H1 (cell line): ENCODE measurements at regions not wholly inside any gene's neighbourhood (a gene's known extent, or its start where the extent isn't known, plus 50 kb on each side); places are given as distances from the start of the nearest gene placed in this dataset.

ENCODE experiments used
- CTCF ChIA-PET: fragments of 300-600 bp; sonication (Branson Sonifier 250); formaldehyde crosslinking; loops from one replicate; lab custom pipeline; 2021; ENCODE audit not compliant: partially characterized antibody; lab: Charles Lee
- POLR2A ChIA-PET: fragments of 300-600 bp; sonication (Branson Sonifier 250); formaldehyde crosslinking; loops from one replicate; lab custom pipeline; 2021; ENCODE audit warnings: inconsistent platforms; ENCODE audit not compliant: partially characterized antibody; lab: Charles Lee
- DNase-seq, 2 experiments: peaks; one replicate each; pipeline versions ENCODE4 v3.0.0 to v3.0.0-alpha.2; 2010 to 2022; ENCODE audit warnings: low spot score in 2 of 2, low read depth in 1 of 2, mixed read lengths in 1 of 2
- FAIRE-seq: peaks from 2 replicates; lab custom pipeline; 2011; peaks lifted over from hg19 to GRCh38; lab: Jason Lieb, UNC
- H2AFZ ChIP-seq: 2 replicates; pipeline ENCODE4 v1.8.1; 2012; ENCODE audit warnings: low read length, inconsistent platforms
- H2AK5ac ChIP-seq: 2 replicates; pipeline ENCODE4 v1.6.1; 2013; ENCODE audit warnings: low read depth, low read length
- H2BK120ac ChIP-seq: replicated peaks from 2 replicates; pipeline ENCODE3; 2013; ENCODE audit warnings: low read depth, low read length, inconsistent platforms
- H2BK12ac ChIP-seq: 2 replicates; pipeline ENCODE4 v1.6.1; 2013; ENCODE audit warnings: low read depth, low read length
- H2BK15ac ChIP-seq: 2 replicates; pipeline ENCODE4 v1.6.1; 2013; ENCODE audit warnings: low read length
- H2BK20ac ChIP-seq: 2 replicates; pipeline ENCODE4 v1.6.1; 2013; ENCODE audit warnings: low read length
- H2BK5ac ChIP-seq: 2 replicates; pipeline ENCODE4 v1.6.1; 2013; ENCODE audit warnings: low read depth, low read length
- H3K14ac ChIP-seq: 2 replicates; pipeline ENCODE4 v1.6.1; 2013; ENCODE audit warnings: inconsistent platforms; ENCODE audit not compliant: insufficient read length
- H3K18ac ChIP-seq: 2 replicates; pipeline ENCODE4 v1.6.1; 2013; ENCODE audit warnings: low read length; ENCODE audit errors: extremely low read depth
- H3K23ac ChIP-seq: 2 replicates; pipeline ENCODE4 v1.6.1; 2013; ENCODE audit warnings: inconsistent platforms; ENCODE audit not compliant: insufficient read length
- H3K23me2 ChIP-seq: 2 replicates; pipeline ENCODE4 v1.6.1; 2013; ENCODE audit warnings: low read depth, low read length
- H3K27ac ChIP-seq: 2 replicates; pipeline ENCODE4 v1.6.1; 2011; ENCODE audit warnings: low read depth, low read length, inconsistent platforms
- H3K27me3 ChIP-seq, 4 experiments: replicated peaks in 1 of 4; 1 replicate in 1 of 4; 2 replicates in 3 of 4; pipeline versions ENCODE4 v1.6.1 to v1.8.1; 2011 to 2013; ENCODE audit warnings: low read length in 3 of 4, mild to moderate bottlenecking in 3 of 4, inconsistent platforms in 2 of 4, mixed read lengths in 2 of 4, moderate library complexity in 1 of 4; ENCODE audit not compliant: control insufficient read depth in 3 of 4, insufficient read depth in 3 of 4; ENCODE audit errors: extremely low read depth in 1 of 4
- H3K36me3 ChIP-seq, 4 experiments: 2 replicates each; pipeline versions ENCODE4 v1.6.1 to v1.8.1; 2011 to 2013; ENCODE audit warnings: mild to moderate bottlenecking in 4 of 4, low read length in 3 of 4, moderate library complexity in 2 of 4, control low read depth in 1 of 4, inconsistent platforms in 1 of 4; ENCODE audit not compliant: insufficient read depth in 4 of 4, control insufficient read depth in 2 of 4
- H3K4ac ChIP-seq: replicated peaks from 2 replicates; pipeline ENCODE3; 2013; ENCODE audit warnings: low read length, low read depth, mixed read lengths, inconsistent platforms; ENCODE audit not compliant: insufficient read length
- H3K4me1 ChIP-seq, 4 experiments: replicated peaks in 1 of 4; 1 replicate in 1 of 4; 2 replicates in 3 of 4; pipeline versions ENCODE4 v1.6.1 to v1.8.1; 2011 to 2013; ENCODE audit warnings: low read length in 3 of 4, inconsistent platforms in 2 of 4, mixed read lengths in 1 of 4; ENCODE audit not compliant: insufficient read depth in 4 of 4, control insufficient read depth in 3 of 4
- H3K4me2 ChIP-seq, 2 experiments: 2 replicates each; pipeline versions ENCODE4 v1.6.1 to v1.8.1; 2011 to 2013; ENCODE audit warnings: low read depth in 2 of 2, low read length in 2 of 2, control low read depth in 1 of 2, inconsistent platforms in 1 of 2, mild to moderate bottlenecking in 1 of 2; ENCODE audit not compliant: insufficient read depth in 1 of 2
- H3K4me3 ChIP-seq, 4 experiments: fragments of 200-600, 300-600 bp in 1 of 4; sonication (generic), shearing (Covaris generic), sonication (Bioruptor Twin) in 1 of 4; 2 replicates each; pipeline versions ENCODE4 v1.5.1 to v1.8.1; 2011 to 2016; ENCODE audit warnings: low read length in 4 of 4, low read depth in 3 of 4, control low read depth in 2 of 4, inconsistent platforms in 2 of 4, mild to moderate bottlenecking in 2 of 4, mixed read lengths in 1 of 4, moderate library complexity in 1 of 4; ENCODE audit not compliant: insufficient read depth in 2 of 4; ENCODE audit errors: extremely low read depth in 1 of 4
- H3K56ac ChIP-seq: replicated peaks from 2 replicates; pipeline ENCODE3; 2013; ENCODE audit warnings: low read depth, mild to moderate bottlenecking, mixed read lengths, low read length, inconsistent platforms; ENCODE audit not compliant: insufficient read length
- H3K79me1 ChIP-seq: 2 replicates; pipeline ENCODE4 v1.6.1; 2013; ENCODE audit warnings: low read depth, low read length, control low read depth
- H3K79me2 ChIP-seq, 2 experiments: 2 replicates each; pipeline versions ENCODE4 v1.6.1 to v1.8.1; 2012 to 2013; ENCODE audit warnings: low read length in 2 of 2, mild to moderate bottlenecking in 2 of 2, inconsistent platforms in 1 of 2; ENCODE audit not compliant: insufficient read depth in 2 of 2, control insufficient read depth in 1 of 2
- H3K9ac ChIP-seq, 4 experiments: replicated peaks in 1 of 4; 1 replicate in 1 of 4; 2 replicates in 3 of 4; pipeline versions ENCODE4 v1.6.1 to v1.8.1; 2011 to 2013; ENCODE audit warnings: low read depth in 3 of 4, low read length in 3 of 4, control low read depth in 2 of 4, mild to moderate bottlenecking in 2 of 4, moderate library complexity in 2 of 4, inconsistent platforms in 1 of 4; ENCODE audit errors: extremely low read depth in 1 of 4
- H3K9me3 ChIP-seq, 2 experiments: 2 replicates each; pipeline versions ENCODE4 v1.6.1 to v1.8.1; 2012 to 2013; ENCODE audit warnings: mild to moderate bottlenecking in 2 of 2, moderate library complexity in 2 of 2, control low read depth in 1 of 2, inconsistent platforms in 1 of 2, low read depth in 1 of 2, low read length in 1 of 2, mixed read lengths in 1 of 2; ENCODE audit not compliant: insufficient read depth in 2 of 2
- H4K20me1 ChIP-seq, 2 experiments: replicated peaks in 1 of 2; 2 replicates each; pipeline versions ENCODE3 to v1.8.1; 2011 to 2013; ENCODE audit warnings: inconsistent platforms in 2 of 2, low read length in 2 of 2, mild to moderate bottlenecking in 1 of 2; ENCODE audit not compliant: insufficient read depth in 2 of 2, control insufficient read depth in 1 of 2
- H4K5ac ChIP-seq: 2 replicates; pipeline ENCODE4 v1.6.1; 2013; ENCODE audit warnings: low read length, low read depth, mixed read lengths, inconsistent platforms; ENCODE audit not compliant: insufficient read length
- H4K8ac ChIP-seq: 2 replicates; pipeline ENCODE4 v1.8.0; 2013; ENCODE audit warnings: mild to moderate bottlenecking, moderate library complexity, low read length, inconsistent platforms; ENCODE audit not compliant: insufficient read depth; ENCODE audit errors: extremely low read depth
- H4K91ac ChIP-seq: replicated peaks from 2 replicates; pipeline ENCODE3; 2013; ENCODE audit warnings: low read length, mixed read lengths, inconsistent platforms; ENCODE audit not compliant: insufficient read length
- ATF3 ChIP-seq: IDR thresholded peaks from 2 replicates; pipeline ENCODE4 v1.6.1; 2011; ENCODE audit warnings: low read depth, mild to moderate bottlenecking, low read length; ENCODE audit not compliant: insufficient read depth
- CHD1 ChIP-seq: IDR thresholded peaks from 2 replicates; pipeline ENCODE4 v1.6.1; 2012; ENCODE audit warnings: low read depth, low read length, improper control_type of control experiment
- CREB1 ChIP-seq: IDR thresholded peaks from 2 replicates; pipeline ENCODE4 v1.6.1; 2012; ENCODE audit warnings: inconsistent platforms
- CTCF ChIP-seq, 3 experiments: IDR thresholded peaks; 1 replicate in 2 of 3; 2 replicates in 1 of 3; pipeline versions ENCODE4 v1.5.1 to v1.6.1; 2011; ENCODE audit warnings: low read length in 3 of 3, mild to moderate bottlenecking in 3 of 3, inconsistent platforms in 2 of 3, low read depth in 1 of 3, moderate library complexity in 1 of 3; ENCODE audit not compliant: insufficient read depth in 1 of 3; ENCODE audit errors: control extremely low read depth in 1 of 3
- EGR1 ChIP-seq: IDR thresholded peaks from 2 replicates; pipeline ENCODE4 v1.6.1; 2011; ENCODE audit warnings: low read depth, low read length, borderline replicate concordance
- JUN ChIP-seq: IDR thresholded peaks from 2 replicates; pipeline ENCODE4 v1.6.1; 2011; ENCODE audit warnings: low read depth, mild to moderate bottlenecking, improper control_type of control experiment, low read length
- RBBP5 ChIP-seq: IDR thresholded peaks from 2 replicates; pipeline ENCODE4 v1.7.1; 2012; ENCODE audit warnings: low read depth, mild to moderate bottlenecking, inconsistent platforms, low read length, moderate library complexity, borderline replicate concordance
- SIN3A ChIP-seq, 2 experiments: IDR thresholded peaks in 1 of 2; conservative IDR thresholded peaks in 1 of 2; 2 replicates each; pipeline ENCODE4 v1.6.1; 2011 to 2012; ENCODE audit warnings: low read length in 2 of 2, improper control_type of control experiment in 1 of 2, low read depth in 1 of 2, mild to moderate bottlenecking in 1 of 2
- TAF1 ChIP-seq: IDR thresholded peaks from 2 replicates; pipeline ENCODE4 v1.6.1; 2011; ENCODE audit warnings: mild to moderate bottlenecking, low read depth, low read length
- WGBS, 2 experiments: shearing (Covaris generic) in 1 of 2; methylation state at CpG; one replicate each; pipeline versions ENCODE4 v1.1.6 to v1.1.7; 2013 to 2015; ENCODE audit warnings: low lambda C conversion rate in 2 of 2, mixed read lengths in 2 of 2, inconsistent platforms in 1 of 2, low coverage in 1 of 2, missing lambda C conversion rate in 1 of 2; ENCODE audit not compliant: insufficient replicate concordance in 2 of 2, insufficient coverage in 1 of 2, insufficient read length in 1 of 2; ENCODE audit errors: extremely low coverage in 1 of 2, missing lambda C conversion rate in 1 of 2; 5-methylcytosine and 5-hydroxymethylcytosine counted together

DNA sequence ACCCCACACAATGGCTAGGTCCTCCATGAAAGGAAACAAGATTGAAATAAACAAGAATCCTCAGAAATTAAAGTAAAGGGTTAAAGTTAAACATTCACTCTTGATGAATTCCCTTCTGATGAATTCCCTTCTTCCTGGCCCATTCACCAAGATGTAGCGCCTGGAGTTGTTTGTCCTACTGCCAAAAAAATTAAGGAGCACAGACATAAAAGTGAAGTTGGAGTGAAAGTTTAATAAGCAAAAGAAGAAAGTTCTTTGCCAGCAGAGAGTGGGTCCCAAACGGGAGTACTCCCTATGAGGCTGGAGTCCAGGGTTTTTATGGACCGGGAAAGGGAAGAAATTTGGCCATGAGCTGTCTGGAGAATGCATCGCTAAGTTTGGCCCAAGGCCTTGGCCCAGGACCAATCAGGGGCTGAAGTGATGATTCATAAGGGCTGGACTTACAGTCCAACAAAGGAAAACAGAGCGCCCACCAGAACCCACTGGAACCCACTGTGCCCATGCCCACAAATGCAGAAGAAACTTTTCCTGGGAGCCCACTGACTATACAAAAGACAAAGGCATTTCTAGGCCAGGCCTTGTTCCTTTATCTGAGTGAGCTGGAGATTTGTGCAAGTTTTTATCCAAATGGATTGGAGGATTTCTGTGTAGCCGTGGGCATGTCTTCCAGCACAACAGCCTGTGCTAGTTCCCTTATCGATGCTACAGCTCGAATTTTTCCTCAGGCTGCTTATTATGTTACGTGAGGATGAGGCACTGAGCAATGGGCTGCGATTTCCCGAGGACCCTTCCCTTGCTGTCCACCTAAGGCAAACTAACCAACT lies 1561.6 kb downstream of the OTOL1 start:
- POLR2A ChIA-PET: no interaction called here
- Histone ChIP-seq H4K8ac (no peak overlapping the region), H3K36me3 (no peaks in the 10 kb centered on the region), H3K9me3 (peaks cover 8% of the 10 kb centered on the region in 2 experiments), H3K4me1 (no peaks in the 10 kb centered on the region), H2BK12ac (no peak overlapping the region), H3K23me2 (no peaks in the 10 kb centered on the region; the same call in 1 of the 2 replicates), H4K91ac (no peak overlapping the region), H3K18ac (no peak overlapping the region), H4K5ac (no peak overlapping the region), H3K23ac (no peak overlapping the region), H3K79me2 (no peaks in the 10 kb centered on the region), H4K20me1 (no peaks in the 10 kb centered on the region), H2AK5ac (no peak overlapping the region), H2BK20ac (no peak overlapping the region), H3K56ac (no peak overlapping the region), H3K4me2 (no peak overlapping the region), H3K79me1 (no peaks in the 10 kb centered on the region), H2BK5ac (no peak overlapping the region), H3K14ac (no peak overlapping the region), H2BK120ac (no peak overlapping the region), H2BK15ac (no peak overlapping the region), H3K4me3 (no peak overlapping the region), H3K27ac (no peak overlapping the region), H3K4ac (no peak overlapping the region), H3K9ac (no peak overlapping the region), H2AFZ (no peak overlapping the region), H3K27me3 (no peaks in the 10 kb centered on the region)
- CTCF ChIA-PET: interaction anchor here (0.6 to 3.2 kb wide), 8 partner anchors 9 to 1208 kb away, joined by 3 to 14 read pairs (median 3); no protein-coding TSS in a partner anchor
- 85% methylated on average over 11 of the region's 11 CpGs; no CpG with 5 or more reads in 1 of the 2 experiments for WGBS, 2 experiments
- DNase-seq: no peak
- no peak for TF ChIP-seq CTCF (IDR thresholded peaks at IDR 0.05; ENCODE audit: control extremely low read depth in 1 of 3, insufficient read depth in 1 of 3, low read depth in 1 of 3, low read length in 3 of 3)
- TF ChIP-seq CREB1: no peak
- no peak for TF ChIP-seq SIN3A (conservative IDR thresholded peaks at IDR 0.05 in 1 of 2, IDR thresholded peaks at IDR 0.05 in 1 of 2; ENCODE audit: low read depth in 1 of 2, low read length in 2 of 2)
- TF ChIP-seq RBBP5: no peak
- no peak for TF ChIP-seq TAF1
- no peak for TF ChIP-seq ATF3
- TF ChIP-seq EGR1: no peak
- no peak for TF ChIP-seq CHD1
- TF ChIP-seq JUN: no peak
- FAIRE-seq: no peak
